CD4-positive, alpha-beta T cell (primary cell): ENCODE measurements at regions not wholly inside any gene's neighbourhood (a gene's known extent, or its start where the extent isn't known, plus 50 kb on each side); places are given as distances from the start of the nearest gene placed in this dataset.

ENCODE experiments used
- ATAC-seq: fragments of 200-7000 bp; cut with Tn5 transposase; one replicate; pipeline ENCODE4 v1.10.0; 2022; ENCODE audit warnings: mild to moderate bottlenecking; ENCODE audit not compliant: poor library complexity
- CTCF ChIA-PET: fragments of 350-600 bp; sonication (Branson Sonifier 250); formaldehyde crosslinking; loops from one replicate; lab custom pipeline; 2021; ENCODE audit warnings: antibody characterized with exemption, inconsistent platforms; lab: Charles Lee
- POLR2A ChIA-PET: fragments of 350-600 bp; sonication (Branson Sonifier 250); formaldehyde crosslinking; loops from one replicate; lab custom pipeline; 2021; ENCODE audit warnings: antibody characterized with exemption, inconsistent platforms; lab: Charles Lee
- DNase-seq, 14 experiments: peaks; one replicate each; pipeline ENCODE4 v3.0.0-alpha.2; 2013 to 2020; ENCODE audit warnings: mixed read lengths in 2 of 14
- H3K27ac ChIP-seq, 2 donors: one replicate each; pipeline versions ENCODE4 v1.5.1 to v1.7.0; 2013; ENCODE audit warnings: low read length in 2 of 2, low read depth in 1 of 2, mild to moderate bottlenecking in 1 of 2
- H3K27me3 ChIP-seq, 2 experiments: 1 replicate in 1 of 2; 2 replicates in 1 of 2; pipeline versions ENCODE4 v1.6.1 to v1.7.0; 2013; ENCODE audit warnings: low read length in 2 of 2, control low read depth in 1 of 2, mild to moderate bottlenecking in 1 of 2, moderate library complexity in 1 of 2; ENCODE audit not compliant: insufficient read depth in 2 of 2, control insufficient read depth in 1 of 2
- H3K36me3 ChIP-seq: one replicate; pipeline ENCODE4 v1.6.1; 2013; ENCODE audit warnings: low read length, control low read depth; ENCODE audit not compliant: insufficient read depth
- H3K4me1 ChIP-seq: one replicate; pipeline ENCODE4 v1.6.1; 2013; ENCODE audit warnings: low read length, control low read depth; ENCODE audit not compliant: insufficient read depth
- H3K4me3 ChIP-seq: one replicate; pipeline ENCODE4 v1.5.1; 2013; ENCODE audit warnings: mild to moderate bottlenecking, low read length, moderate library complexity
- H3K9me3 ChIP-seq, 2 experiments: 1 replicate in 1 of 2; 2 replicates in 1 of 2; pipeline versions ENCODE4 v1.6.1 to v1.7.0; 2013; ENCODE audit warnings: low read length in 2 of 2, mild to moderate bottlenecking in 2 of 2, control low read depth in 1 of 2, moderate library complexity in 1 of 2; ENCODE audit not compliant: control insufficient read depth in 1 of 2, insufficient read depth in 1 of 2
- H3K27ac Mint-ChIP-seq: one replicate; pipeline ENCODE4 v1.8.0; 2020; ENCODE audit warnings: mixed read lengths
- H3K27me3 Mint-ChIP-seq: one replicate; pipeline ENCODE4 v1.8.0; 2021; ENCODE audit warnings: mixed read lengths
- H3K36me3 Mint-ChIP-seq: one replicate; pipeline ENCODE4 v1.8.0; 2021; ENCODE audit warnings: low read depth, mixed read lengths
- H3K4me1 Mint-ChIP-seq: one replicate; pipeline ENCODE4 v1.8.0; 2021; ENCODE audit warnings: low read depth, mixed read lengths
- H3K4me3 Mint-ChIP-seq: one replicate; pipeline ENCODE4 v1.8.0; 2020; ENCODE audit warnings: mild to moderate bottlenecking, mixed read lengths
- H3K9me3 Mint-ChIP-seq: one replicate; pipeline ENCODE4 v1.8.0; 2020; ENCODE audit warnings: mixed read lengths
- intact Hi-C, 2 experiments: fragments of 100-400 bp; cut with DNase I in 1 of 2; cut with micrococcal nuclease in 1 of 2; formaldehyde crosslinking; loops; one replicate each; pipeline versions ENCODE4 v1.15.1 to v1.9.0; 2023 to 2025; cut with DNase I, micrococcal nuclease
- TF ChIP-seq, protein P1 (sequence below): fragments of 200-600 bp; IDR thresholded peaks from one replicate; pipeline ENCODE4 v1.8.0; 2022; ENCODE audit warnings: antibody characterized with exemption, mild to moderate bottlenecking

GRCh38 chr2:215607766-215608165 is 171.9 kb upstream of the FN1 start:
- Mint-ChIP-seq H3K4me1 (no peaks in the 10 kb centered on the region), H3K9me3 (no peaks in the 10 kb centered on the region), H3K27ac (no peak overlapping the region), H3K4me3 (no peak overlapping the region), H3K27me3 (peaks cover 4% of the 10 kb centered on the region), H3K36me3 (no peaks in the 10 kb centered on the region)
- Histone ChIP-seq H3K27ac (no peak overlapping the region), H3K36me3 (no peaks in the 10 kb centered on the region), H3K4me1 (no peaks in the 10 kb centered on the region), H3K9me3 (no peaks in the 10 kb centered on the region), H3K27me3 (no peaks in the 10 kb centered on the region), H3K4me3 (no peak overlapping the region)
- ChIA-PET POLR2A (no interaction called here), CTCF (no interaction called here)
- intact Hi-C loops, result no loop called here
- TF ChIP-seq, protein P1, sequence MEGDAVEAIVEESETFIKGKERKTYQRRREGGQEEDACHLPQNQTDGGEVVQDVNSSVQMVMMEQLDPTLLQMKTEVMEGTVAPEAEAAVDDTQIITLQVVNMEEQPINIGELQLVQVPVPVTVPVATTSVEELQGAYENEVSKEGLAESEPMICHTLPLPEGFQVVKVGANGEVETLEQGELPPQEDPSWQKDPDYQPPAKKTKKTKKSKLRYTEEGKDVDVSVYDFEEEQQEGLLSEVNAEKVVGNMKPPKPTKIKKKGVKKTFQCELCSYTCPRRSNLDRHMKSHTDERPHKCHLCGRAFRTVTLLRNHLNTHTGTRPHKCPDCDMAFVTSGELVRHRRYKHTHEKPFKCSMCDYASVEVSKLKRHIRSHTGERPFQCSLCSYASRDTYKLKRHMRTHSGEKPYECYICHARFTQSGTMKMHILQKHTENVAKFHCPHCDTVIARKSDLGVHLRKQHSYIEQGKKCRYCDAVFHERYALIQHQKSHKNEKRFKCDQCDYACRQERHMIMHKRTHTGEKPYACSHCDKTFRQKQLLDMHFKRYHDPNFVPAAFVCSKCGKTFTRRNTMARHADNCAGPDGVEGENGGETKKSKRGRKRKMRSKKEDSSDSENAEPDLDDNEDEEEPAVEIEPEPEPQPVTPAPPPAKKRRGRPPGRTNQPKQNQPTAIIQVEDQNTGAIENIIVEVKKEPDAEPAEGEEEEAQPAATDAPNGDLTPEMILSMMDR, result no peak
- no peak for DNase-seq
- ATAC-seq, result no peak

GRCh38 chr2:215606219-215606618 is 170.4 kb upstream of the FN1 start:
- no peak for ATAC-seq
- no peak overlapping the region for H3K27ac ChIP-seq
- ChIA-PET POLR2A (no interaction called here), CTCF (no interaction called here)
- no peak overlapping the region for H3K4me3 Mint-ChIP-seq
- H3K4me1 ChIP-seq, result no peaks in the 10 kb centered on the region
- intact Hi-C loops, result no loop called here
- no peaks in the 10 kb centered on the region for H3K4me1 Mint-ChIP-seq
- H3K27me3 ChIP-seq, result no peaks in the 10 kb centered on the region
- DNase-seq, result no peak
- H3K36me3 Mint-ChIP-seq, result no peaks in the 10 kb centered on the region
- TF ChIP-seq, protein P1, result no peak
- no peak overlapping the region for H3K4me3 ChIP-seq
- no peaks in the 10 kb centered on the region for H3K9me3 Mint-ChIP-seq
- no peaks in the 10 kb centered on the region for H3K9me3 ChIP-seq
- H3K27ac Mint-ChIP-seq, result no peak overlapping the region
- no peaks in the 10 kb centered on the region for H3K36me3 ChIP-seq
- peaks cover 4% of the 10 kb centered on the region for H3K27me3 Mint-ChIP-seq

GRCh38 chr2:215605214-215605613 is 169.3 kb upstream of the FN1 start:
- Histone ChIP-seq H3K27me3 (no peaks in the 10 kb centered on the region), H3K4me3 (no peak overlapping the region), H3K9me3 (no peaks in the 10 kb centered on the region), H3K27ac (no peak overlapping the region), H3K4me1 (no peaks in the 10 kb centered on the region), H3K36me3 (no peaks in the 10 kb centered on the region)
- no peak for ATAC-seq
- H3K27ac Mint-ChIP-seq, result no peak overlapping the region
- H3K36me3 Mint-ChIP-seq, result no peaks in the 10 kb centered on the region
- CTCF ChIA-PET, result no interaction called here
- DNase-seq, result no peak
- TF ChIP-seq, protein P1, result no peak
- H3K9me3 Mint-ChIP-seq, result no peaks in the 10 kb centered on the region
- peaks cover 4% of the 10 kb centered on the region for H3K27me3 Mint-ChIP-seq
- intact Hi-C loops, result no loop called here
- POLR2A ChIA-PET, result interaction anchor here (0.6 kb wide), 1 partner anchor 156 kb away, joined by 3 read pairs; no protein-coding TSS in a partner anchor
- no peaks in the 10 kb centered on the region for H3K4me1 Mint-ChIP-seq
- H3K4me3 Mint-ChIP-seq, result no peak overlapping the region
